ENCODE measurements at regions not wholly inside any gene's neighbourhood (a gene's known extent, or its start where the extent isn't known, plus 50 kb on each side); places are given as distances from the start of the nearest gene placed in this dataset.

- Mint-ChIP-seq H3K27me3 (ENCODE audit: low read depth) (no peaks in the 10 kb centered on the region), H3K36me3 (ENCODE audit: low read depth) (no peaks in the 10 kb centered on the region), H3K4me3 (ENCODE audit: low read depth) (no peak overlapping the region), H3K4me1 (ENCODE audit: low read depth) (no peaks in the 10 kb centered on the region), H3K9me3 (peaks cover 4% of the 10 kb centered on the region), H3K27ac (no peak overlapping the region)
- intact Hi-C loops (cut with micrococcal nuclease): no loop called here
- no peak for DNase-seq (ENCODE audit: low spot score)
These were observed 754.3 kb upstream of the TBX3 start for GRCh38 chr12:115438314-115438713.

GRCh38 chr12:115437061-115437567, 753.1 kb upstream of the TBX3 start:
- Mint-ChIP-seq H3K4me3 (ENCODE audit: low read depth) (no peak overlapping the region), H3K4me1 (ENCODE audit: low read depth) (no peaks in the 10 kb centered on the region), H3K27me3 (ENCODE audit: low read depth) (no peaks in the 10 kb centered on the region), H3K27ac (no peak overlapping the region), H3K9me3 (peaks cover 4% of the 10 kb centered on the region), H3K36me3 (ENCODE audit: low read depth) (no peaks in the 10 kb centered on the region)
- DNase-seq (ENCODE audit: low spot score): no peak
- intact Hi-C loops (cut with micrococcal nuclease): no loop called here

GRCh38 chr12:115433014-115433634, 749.1 kb upstream of the TBX3 start:
- no peaks in the 10 kb centered on the region for H3K4me1 Mint-ChIP-seq (ENCODE audit: low read depth)
- no peak for DNase-seq (ENCODE audit: low spot score)
- H3K36me3 Mint-ChIP-seq (ENCODE audit: low read depth): no peaks in the 10 kb centered on the region
- no peaks in the 10 kb centered on the region for H3K27me3 Mint-ChIP-seq (ENCODE audit: low read depth)
- H3K27ac Mint-ChIP-seq: no peak overlapping the region
- intact Hi-C loops (cut with micrococcal nuclease): no loop called here
- H3K4me3 Mint-ChIP-seq (ENCODE audit: low read depth): no peak overlapping the region
- peaks cover 6% of the 10 kb centered on the region for H3K9me3 Mint-ChIP-seq

DNA sequence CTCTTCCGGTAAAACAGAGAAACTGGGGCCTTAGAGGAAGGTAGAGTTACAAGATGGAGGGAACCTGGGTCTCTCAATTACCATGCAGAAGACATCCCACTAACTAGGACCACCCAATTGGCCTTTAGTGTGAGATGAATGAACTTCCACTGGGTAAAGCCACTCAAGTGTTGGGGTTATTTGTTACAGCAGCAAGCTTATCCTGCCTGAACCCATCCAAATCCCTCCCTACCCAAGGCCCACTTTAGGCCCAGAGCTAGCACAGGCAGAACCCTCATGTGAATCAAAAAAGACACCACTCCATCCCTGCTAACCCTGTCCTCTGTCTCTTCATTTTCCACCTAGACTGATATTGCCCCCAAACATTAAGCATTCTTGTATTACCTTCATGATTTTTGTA, 746.7 kb upstream of the TBX3 start:
- no peak overlapping the region for H3K27ac Mint-ChIP-seq
- H3K4me3 Mint-ChIP-seq (ENCODE audit: low read depth): no peak overlapping the region

DNA sequence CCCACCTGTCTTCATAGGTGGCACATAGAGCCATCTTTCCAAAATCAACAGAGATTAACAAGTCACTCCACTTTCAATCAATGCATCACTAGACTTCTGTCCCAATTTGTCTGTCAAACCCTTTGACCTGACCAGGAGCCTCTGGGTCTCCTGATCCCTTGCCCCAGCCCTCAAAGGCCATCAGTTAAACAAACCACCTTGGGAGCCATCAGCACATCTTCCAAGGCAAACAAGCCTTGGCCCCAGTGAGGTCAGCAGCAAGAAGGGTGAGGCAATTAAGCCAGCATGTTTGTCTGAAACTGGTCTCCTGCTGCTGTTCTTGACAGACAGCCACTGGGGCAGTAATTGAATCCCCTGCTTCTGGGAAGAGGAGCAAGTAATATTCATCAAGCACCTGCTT, 742.8 kb upstream of the TBX3 start:
- no peak for DNase-seq (ENCODE audit: low spot score)

More for the DNA sequence above, 746.7 kb upstream of the TBX3 start:
- Mint-ChIP-seq H3K27me3 (ENCODE audit: low read depth) (no peaks in the 10 kb centered on the region), H3K4me1 (ENCODE audit: low read depth) (no peaks in the 10 kb centered on the region), H3K36me3 (ENCODE audit: low read depth) (no peaks in the 10 kb centered on the region), H3K9me3 (peaks cover 7% of the 10 kb centered on the region)
- no peak for DNase-seq (ENCODE audit: low spot score)
- intact Hi-C loops (cut with micrococcal nuclease): no loop called here

GRCh38 chr12:115424003-115424402, 740.0 kb upstream of the TBX3 start:
- no peaks in the 10 kb centered on the region for H3K36me3 Mint-ChIP-seq (ENCODE audit: low read depth)
- no peak for DNase-seq (ENCODE audit: low spot score)
- no peaks in the 10 kb centered on the region for H3K27me3 Mint-ChIP-seq (ENCODE audit: low read depth)
- no peak overlapping the region for H3K27ac Mint-ChIP-seq
- intact Hi-C loops (cut with micrococcal nuclease): no loop called here
- H3K4me3 Mint-ChIP-seq (ENCODE audit: low read depth): no peak overlapping the region
- peaks cover 3% of the 10 kb centered on the region for H3K9me3 Mint-ChIP-seq
- no peaks in the 10 kb centered on the region for H3K4me1 Mint-ChIP-seq (ENCODE audit: low read depth)

More for the DNA sequence above, 742.8 kb upstream of the TBX3 start:
- H3K27me3 Mint-ChIP-seq (ENCODE audit: low read depth): no peaks in the 10 kb centered on the region
- H3K27ac Mint-ChIP-seq: no peak overlapping the region
- H3K4me3 Mint-ChIP-seq (ENCODE audit: low read depth): no peak overlapping the region
- intact Hi-C loops (cut with micrococcal nuclease): no loop called here
- H3K9me3 Mint-ChIP-seq: peaks cover 7% of the 10 kb centered on the region
- no peaks in the 10 kb centered on the region for H3K36me3 Mint-ChIP-seq (ENCODE audit: low read depth)
- no peaks in the 10 kb centered on the region for H3K4me1 Mint-ChIP-seq (ENCODE audit: low read depth)

DNA sequence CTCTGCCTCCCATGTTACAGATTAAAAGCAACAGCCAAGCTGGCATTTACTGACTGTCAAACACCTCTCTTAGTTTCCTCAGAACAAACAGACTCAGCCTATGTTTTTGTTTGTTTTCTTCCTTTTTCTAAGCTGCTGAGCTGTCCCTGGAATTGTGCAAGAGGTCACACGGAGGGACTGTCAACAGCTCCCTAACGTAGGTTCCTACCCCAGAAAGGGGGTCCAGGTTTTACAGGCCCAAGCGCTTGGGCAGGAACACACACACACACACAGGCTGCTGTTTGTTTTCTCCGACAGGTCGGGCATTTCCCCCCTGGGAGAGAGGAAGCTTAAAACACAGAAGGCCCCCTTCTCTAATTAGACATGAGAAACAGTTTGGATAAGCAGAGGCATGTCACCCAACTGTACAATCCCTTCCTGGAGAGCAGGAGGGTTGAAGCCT, 739.6 kb upstream of the TBX3 start:
- Mint-ChIP-seq H3K4me3 (ENCODE audit: low read depth) (no peak overlapping the region), H3K9me3 (peaks cover 3% of the 10 kb centered on the region), H3K27me3 (ENCODE audit: low read depth) (no peaks in the 10 kb centered on the region), H3K27ac (no peak overlapping the region), H3K36me3 (ENCODE audit: low read depth) (no peaks in the 10 kb centered on the region), H3K4me1 (ENCODE audit: low read depth) (no peaks in the 10 kb centered on the region)
- DNase-seq (ENCODE audit: low spot score): no peak
- intact Hi-C loops (cut with micrococcal nuclease): no loop called here

DNA sequence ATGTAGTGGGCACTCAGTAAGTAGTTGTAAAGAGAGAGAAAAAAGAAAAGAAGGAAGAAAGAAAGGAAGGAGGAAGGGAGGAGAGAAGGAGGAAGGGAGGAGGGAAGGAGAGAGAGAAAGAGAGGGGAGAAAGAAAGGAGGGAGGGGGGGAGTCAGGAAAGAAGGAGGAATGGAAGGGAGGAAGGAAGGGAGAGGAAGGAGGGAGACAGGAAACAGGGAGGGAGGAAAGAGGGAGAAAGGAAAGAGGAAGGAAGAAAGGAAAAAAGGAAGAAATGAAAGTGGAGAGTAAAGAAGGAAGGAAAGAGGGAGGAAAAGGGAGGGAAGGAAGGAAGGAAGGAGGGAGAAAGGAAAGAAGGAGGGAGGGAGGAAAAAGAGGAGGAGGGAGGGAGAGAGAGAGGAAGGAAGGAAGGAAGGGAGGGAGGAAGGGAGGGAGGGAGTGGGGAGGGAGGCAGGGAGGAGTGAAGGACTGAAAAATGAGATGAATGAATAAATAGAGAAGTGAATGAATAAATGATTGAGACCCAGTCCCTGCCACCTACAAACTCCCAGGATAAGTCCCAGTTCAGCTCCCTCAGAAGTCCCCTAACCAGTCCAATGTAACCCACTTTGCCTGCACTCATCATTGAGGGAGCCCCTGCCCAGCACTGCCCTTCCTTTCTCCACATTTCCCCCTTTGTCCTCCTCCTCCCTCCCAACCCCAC, 739.0 kb upstream of the TBX3 start:
- no peaks in the 10 kb centered on the region for H3K27me3 Mint-ChIP-seq (ENCODE audit: low read depth)
- H3K4me3 Mint-ChIP-seq (ENCODE audit: low read depth): no peak overlapping the region
- no peak for DNase-seq (ENCODE audit: low spot score)
- H3K36me3 Mint-ChIP-seq (ENCODE audit: low read depth): no peaks in the 10 kb centered on the region
- intact Hi-C loops (cut with micrococcal nuclease): no loop called here
- no peaks in the 10 kb centered on the region for H3K4me1 Mint-ChIP-seq (ENCODE audit: low read depth)
- H3K27ac Mint-ChIP-seq: no peak overlapping the region
- peaks cover 3% of the 10 kb centered on the region for H3K9me3 Mint-ChIP-seq

GRCh38 chr12:115421796-115422709, 738.1 kb upstream of the TBX3 start:
- H3K4me1 Mint-ChIP-seq (ENCODE audit: low read depth): no peaks in the 10 kb centered on the region
- no peak overlapping the region for H3K27ac Mint-ChIP-seq
- H3K4me3 Mint-ChIP-seq (ENCODE audit: low read depth): no peak overlapping the region
- no peaks in the 10 kb centered on the region for H3K36me3 Mint-ChIP-seq (ENCODE audit: low read depth)
- no peaks in the 10 kb centered on the region for H3K9me3 Mint-ChIP-seq
- no peak for DNase-seq (ENCODE audit: low spot score)
- H3K27me3 Mint-ChIP-seq (ENCODE audit: low read depth): no peaks in the 10 kb centered on the region
- intact Hi-C loops (cut with micrococcal nuclease): no loop called here

- Mint-ChIP-seq H3K4me1 (ENCODE audit: low read depth) (no peaks in the 10 kb centered on the region), H3K36me3 (ENCODE audit: low read depth) (no peaks in the 10 kb centered on the region), H3K27me3 (ENCODE audit: low read depth) (no peaks in the 10 kb centered on the region), H3K9me3 (no peaks in the 10 kb centered on the region), H3K27ac (no peak overlapping the region), H3K4me3 (ENCODE audit: low read depth) (no peak overlapping the region)
- intact Hi-C loops (cut with micrococcal nuclease): no loop called here
- no peak for DNase-seq (ENCODE audit: low spot score)
These were observed 737.4 kb upstream of the TBX3 start for GRCh38 chr12:115421350-115421749.

- intact Hi-C loops (cut with micrococcal nuclease): no loop called here
- no peaks in the 10 kb centered on the region for H3K27me3 Mint-ChIP-seq (ENCODE audit: low read depth)
These were observed 735.2 kb upstream of the TBX3 start for GRCh38 chr12:115419145-115419646.

GRCh38 chr12:115417610-115418009, 733.6 kb upstream of the TBX3 start:
- no peak overlapping the region for H3K27ac Mint-ChIP-seq
- H3K36me3 Mint-ChIP-seq (ENCODE audit: low read depth): no peaks in the 10 kb centered on the region
- no peak for DNase-seq (ENCODE audit: low spot score)
- H3K4me1 Mint-ChIP-seq (ENCODE audit: low read depth): no peaks in the 10 kb centered on the region
- H3K9me3 Mint-ChIP-seq: no peaks in the 10 kb centered on the region
- no peak overlapping the region for H3K4me3 Mint-ChIP-seq (ENCODE audit: low read depth)
- intact Hi-C loops (cut with micrococcal nuclease): no loop called here
- no peaks in the 10 kb centered on the region for H3K27me3 Mint-ChIP-seq (ENCODE audit: low read depth)

More at GRCh38 chr12:115419145-115419646, 735.2 kb upstream of the TBX3 start:
- no peak overlapping the region for H3K27ac Mint-ChIP-seq
- no peaks in the 10 kb centered on the region for H3K4me1 Mint-ChIP-seq (ENCODE audit: low read depth)
- no peaks in the 10 kb centered on the region for H3K36me3 Mint-ChIP-seq (ENCODE audit: low read depth)
- no peaks in the 10 kb centered on the region for H3K9me3 Mint-ChIP-seq
- no peak for DNase-seq (ENCODE audit: low spot score)
- no peak overlapping the region for H3K4me3 Mint-ChIP-seq (ENCODE audit: low read depth)

Measured in activated T-helper 2 cell treated with anti-CD3 and anti-CD28 coated beads, Interferon-gamma antibody, Interleukin-2, Interleukin-4, amounts not matched to agents 10 μg/mL and 5 μg/mL and 100 μg/mL, durations not matched to agents 14 hours and 24 hours and 36 hours (primary cell).